Adrenal gland (tissue), 5 donors: ENCODE measurements at regions not wholly inside any gene's neighbourhood (a gene's known extent, or its start where the extent isn't known, plus 50 kb on each side); places are given as distances from the start of the nearest gene placed in this dataset.
"Not testable (repeated sequence)": the region's sequence is repeated elsewhere in the genome, so short reads cannot be mapped to it uniquely, and the experiment has no call there.

ENCODE experiments used
- POLR2A ChIP-seq, 2 donors: fragments of 450-650 bp; IDR thresholded peaks; one replicate each; pipeline ENCODE4 v1.6.1; 2017; ENCODE audit warnings: antibody characterized with exemption in 2 of 2, mild to moderate bottlenecking in 2 of 2, moderate library complexity in 1 of 2
- TF ChIP-seq, protein P1 (sequence below), 6 experiments: fragments of 450-650 bp in 4 of 6; fragments of 200-600 bp in 2 of 6; sonication (generic) in 1 of 6; IDR thresholded peaks; 1 replicate in 5 of 6; 2 replicates in 1 of 6; pipeline versions ENCODE4 v1.5.1 to v1.8.0; 2016 to 2021; ENCODE audit warnings: antibody characterized with exemption in 6 of 6, mild to moderate bottlenecking in 2 of 6, moderate library complexity in 1 of 6
- donor health status: DM: no; HTN: no; CAD: no.

DNA sequence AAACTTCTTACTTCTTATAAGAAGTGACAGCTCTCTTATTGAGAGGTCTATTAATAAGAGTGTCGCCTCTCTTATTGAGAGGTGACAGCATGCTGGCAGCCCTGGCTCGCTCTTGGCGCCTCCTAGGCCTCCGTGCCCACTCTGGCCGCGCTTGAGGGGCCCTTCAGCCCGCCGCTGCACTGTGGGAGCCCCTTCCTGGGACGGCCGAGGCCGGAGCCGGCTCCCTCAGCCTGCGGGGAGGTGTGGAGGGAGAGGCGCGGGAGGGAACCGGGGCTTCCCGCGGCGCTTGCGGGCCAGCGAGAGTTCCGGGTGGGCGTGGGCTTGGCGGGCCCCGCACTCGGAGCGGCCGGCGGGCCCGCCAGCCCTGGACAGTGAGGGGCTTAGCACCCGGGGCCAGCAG is 554.2 kb upstream of the ACTRT1 start:
- TF ChIP-seq, protein P1, sequence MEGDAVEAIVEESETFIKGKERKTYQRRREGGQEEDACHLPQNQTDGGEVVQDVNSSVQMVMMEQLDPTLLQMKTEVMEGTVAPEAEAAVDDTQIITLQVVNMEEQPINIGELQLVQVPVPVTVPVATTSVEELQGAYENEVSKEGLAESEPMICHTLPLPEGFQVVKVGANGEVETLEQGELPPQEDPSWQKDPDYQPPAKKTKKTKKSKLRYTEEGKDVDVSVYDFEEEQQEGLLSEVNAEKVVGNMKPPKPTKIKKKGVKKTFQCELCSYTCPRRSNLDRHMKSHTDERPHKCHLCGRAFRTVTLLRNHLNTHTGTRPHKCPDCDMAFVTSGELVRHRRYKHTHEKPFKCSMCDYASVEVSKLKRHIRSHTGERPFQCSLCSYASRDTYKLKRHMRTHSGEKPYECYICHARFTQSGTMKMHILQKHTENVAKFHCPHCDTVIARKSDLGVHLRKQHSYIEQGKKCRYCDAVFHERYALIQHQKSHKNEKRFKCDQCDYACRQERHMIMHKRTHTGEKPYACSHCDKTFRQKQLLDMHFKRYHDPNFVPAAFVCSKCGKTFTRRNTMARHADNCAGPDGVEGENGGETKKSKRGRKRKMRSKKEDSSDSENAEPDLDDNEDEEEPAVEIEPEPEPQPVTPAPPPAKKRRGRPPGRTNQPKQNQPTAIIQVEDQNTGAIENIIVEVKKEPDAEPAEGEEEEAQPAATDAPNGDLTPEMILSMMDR (IDR thresholded peaks at IDR 0.05): not testable (repeated sequence)
- TF ChIP-seq POLR2A (IDR thresholded peaks at IDR 0.05): not testable (repeated sequence)
